Kidney (tissue), 13 donors: ENCODE measurements at regions not wholly inside any gene's neighbourhood (a gene's known extent, or its start where the extent isn't known, plus 50 kb on each side); places are given as distances from the start of the nearest gene placed in this dataset.

ENCODE experiments used
- DNase-seq, 5 donors: peaks; one replicate each; pipeline ENCODE4 v3.0.0-alpha.2; 2013 to 2020
- FAIRE-seq: peaks from 2 replicates; lab custom pipeline; 2012; peaks lifted over from hg19 to GRCh38; lab: Jason Lieb, UNC
- H3K27ac ChIP-seq, 2 donors: one replicate each; pipeline ENCODE4 v1.7.0; 2013; ENCODE audit warnings: low read depth in 2 of 2, low read length in 2 of 2, inconsistent platforms in 1 of 2
- H3K27me3 ChIP-seq: one replicate; pipeline ENCODE4 v1.7.1; 2013; ENCODE audit warnings: low read length, inconsistent platforms; ENCODE audit not compliant: control insufficient read depth, insufficient read depth
- H3K36me3 ChIP-seq, 3 donors: one replicate each; pipeline versions ENCODE4 v1.7.0 to v1.7.1; 2013; ENCODE audit warnings: low read length in 3 of 3, control low read depth in 1 of 3, inconsistent platforms in 1 of 3; ENCODE audit not compliant: insufficient read depth in 3 of 3, control insufficient read depth in 2 of 3
- H3K4me1 ChIP-seq, 3 donors: one replicate each; pipeline versions ENCODE4 v1.7.0 to v1.7.1; 2013; ENCODE audit warnings: low read length in 3 of 3, inconsistent platforms in 1 of 3, low read depth in 1 of 3; ENCODE audit not compliant: control insufficient read depth in 2 of 3, insufficient read depth in 2 of 3
- H3K4me3 ChIP-seq, 3 donors: one replicate each; pipeline versions ENCODE4 v1.7.0 to v1.8.1; 2013; ENCODE audit warnings: low read length in 3 of 3, control low read depth in 1 of 3, inconsistent platforms in 1 of 3
- H3K9ac ChIP-seq, 3 donors: one replicate each; pipeline versions ENCODE4 v1.7.0 to v1.7.1; 2013; ENCODE audit warnings: low read length in 3 of 3, control low read depth in 1 of 3, inconsistent platforms in 1 of 3
- H3K9me3 ChIP-seq, 3 donors: one replicate each; pipeline versions ENCODE4 v1.7.0 to v1.7.1; 2013; ENCODE audit warnings: low read length in 3 of 3, control low read depth in 1 of 3, inconsistent platforms in 1 of 3; ENCODE audit not compliant: control insufficient read depth in 2 of 3, insufficient read depth in 1 of 3
- intact Hi-C: fragments of 100-400 bp; cut with DNase I; formaldehyde crosslinking; loops from one replicate; pipeline ENCODE4 v1.11.1; 2022
- TF ChIP-seq, protein P1 (sequence below): IDR thresholded peaks from 3 replicates; pipeline ENCODE4 v1.5.1; 2012; ENCODE audit warnings: mild to moderate bottlenecking, moderate library complexity, borderline replicate concordance; ENCODE audit not compliant: insufficient read depth; ENCODE audit errors: extremely low read depth
- donor health status: control.
- donor health status: control.
- donor health status: control.
- donor health status: control.
- donor health status: control.
- donor health status: DM: yes; HTN: yes; CAD: no.
- donor health status: Normal renal cell carcinoma (clear cell type).

DNA sequence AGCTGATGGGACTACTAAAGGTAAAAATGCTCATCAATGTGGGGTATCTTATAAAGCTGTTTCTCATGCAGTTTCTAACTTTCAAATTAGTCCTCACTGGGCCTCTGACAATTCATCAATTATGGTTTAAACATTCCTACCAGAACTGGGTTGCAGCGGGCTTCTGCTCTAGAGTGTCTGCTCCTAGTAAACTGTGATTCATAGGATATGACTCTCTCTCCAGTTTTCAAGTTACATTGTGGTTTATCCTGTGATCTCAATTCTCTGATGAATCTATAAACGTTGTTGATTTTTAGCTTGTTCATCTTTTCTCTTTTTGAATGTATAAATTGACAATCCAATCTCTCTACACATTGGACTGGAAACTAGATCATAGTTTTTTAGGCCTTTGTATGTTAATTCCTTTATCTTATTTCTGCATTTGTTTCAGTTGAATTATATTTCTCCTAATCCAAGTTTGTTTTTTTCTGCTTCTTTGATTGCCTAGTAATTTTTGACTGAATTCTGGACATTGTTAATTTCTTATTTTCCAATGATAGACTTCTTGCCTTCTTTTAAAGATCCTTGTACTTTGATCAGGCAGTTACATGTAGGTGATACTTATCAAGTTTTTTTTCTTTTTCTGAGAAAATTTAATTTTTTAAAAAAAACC, 822.6 kb downstream of the TLE1 start:
- Histone ChIP-seq H3K27ac (no peak overlapping the region), H3K9me3 (peaks cover 0 to 2% (median 0%) of the 10 kb centered on the region in 3 donors), H3K4me1 (no peaks in the 10 kb centered on the region), H3K36me3 (no peaks in the 10 kb centered on the region), H3K4me3 (no peak overlapping the region), H3K9ac (no peak overlapping the region), H3K27me3 (no peaks in the 10 kb centered on the region)
- TF ChIP-seq, protein P1, sequence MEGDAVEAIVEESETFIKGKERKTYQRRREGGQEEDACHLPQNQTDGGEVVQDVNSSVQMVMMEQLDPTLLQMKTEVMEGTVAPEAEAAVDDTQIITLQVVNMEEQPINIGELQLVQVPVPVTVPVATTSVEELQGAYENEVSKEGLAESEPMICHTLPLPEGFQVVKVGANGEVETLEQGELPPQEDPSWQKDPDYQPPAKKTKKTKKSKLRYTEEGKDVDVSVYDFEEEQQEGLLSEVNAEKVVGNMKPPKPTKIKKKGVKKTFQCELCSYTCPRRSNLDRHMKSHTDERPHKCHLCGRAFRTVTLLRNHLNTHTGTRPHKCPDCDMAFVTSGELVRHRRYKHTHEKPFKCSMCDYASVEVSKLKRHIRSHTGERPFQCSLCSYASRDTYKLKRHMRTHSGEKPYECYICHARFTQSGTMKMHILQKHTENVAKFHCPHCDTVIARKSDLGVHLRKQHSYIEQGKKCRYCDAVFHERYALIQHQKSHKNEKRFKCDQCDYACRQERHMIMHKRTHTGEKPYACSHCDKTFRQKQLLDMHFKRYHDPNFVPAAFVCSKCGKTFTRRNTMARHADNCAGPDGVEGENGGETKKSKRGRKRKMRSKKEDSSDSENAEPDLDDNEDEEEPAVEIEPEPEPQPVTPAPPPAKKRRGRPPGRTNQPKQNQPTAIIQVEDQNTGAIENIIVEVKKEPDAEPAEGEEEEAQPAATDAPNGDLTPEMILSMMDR = no peak
- FAIRE-seq = no peak
- intact Hi-C loops = no loop called here
- no peak for DNase-seq

DNA sequence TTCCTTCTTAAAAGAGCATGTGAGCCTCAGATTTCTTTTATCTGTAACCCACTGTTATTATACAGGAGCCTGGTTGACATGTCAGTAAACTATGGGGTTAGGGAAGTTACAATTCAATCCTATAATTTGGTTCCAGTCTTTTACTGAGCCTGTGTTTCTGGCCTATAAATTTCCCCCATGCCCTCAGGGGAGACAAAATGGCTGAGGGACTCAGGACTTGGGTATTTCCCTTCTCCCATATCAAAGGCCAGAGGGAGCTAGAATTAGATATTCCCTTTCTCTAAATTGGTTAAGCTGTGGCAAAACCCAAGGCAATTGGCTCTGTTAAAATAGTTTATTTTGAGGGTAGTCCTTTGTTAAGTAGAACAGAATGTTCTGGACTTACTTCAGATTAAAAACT, 823.2 kb downstream of the TLE1 start:
- intact Hi-C loops = no loop called here
- TF ChIP-seq, protein P1 = no peak
- Histone ChIP-seq H3K27me3 (no peaks in the 10 kb centered on the region), H3K27ac (no peak overlapping the region), H3K4me3 (no peak overlapping the region), H3K36me3 (no peaks in the 10 kb centered on the region), H3K9me3 (peaks cover 0 to 2% (median 0%) of the 10 kb centered on the region in 3 donors), H3K4me1 (no peaks in the 10 kb centered on the region), H3K9ac (no peak overlapping the region)
- FAIRE-seq = no peak
- no peak for DNase-seq

DNA sequence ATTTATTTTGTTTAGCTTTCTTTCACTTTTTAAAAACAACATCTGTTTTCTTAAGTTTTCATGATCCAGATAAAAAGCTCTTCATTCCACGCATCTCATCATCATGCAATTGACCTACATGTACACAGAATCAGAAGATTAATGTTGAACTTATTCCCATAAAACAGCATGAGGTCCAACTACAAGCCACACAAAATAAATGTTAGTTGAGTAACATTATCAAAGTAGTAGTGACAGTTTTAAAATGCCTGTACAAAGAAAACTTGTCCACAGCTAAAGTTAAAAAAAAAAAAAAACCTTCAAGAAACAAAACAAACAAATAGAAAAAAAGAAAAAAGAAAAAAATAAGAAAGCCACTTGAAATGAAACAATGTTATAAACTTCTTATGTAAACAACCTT, 846.3 kb downstream of the TLE1 start:
- DNase-seq = peak in 2 of 5 donors; percentile 43 to 69
- FAIRE-seq = peak; percentile 77
- TF ChIP-seq, protein P1 = no peak
- Histone ChIP-seq H3K9ac (no peak overlapping the region), H3K9me3 (no peaks in the 10 kb centered on the region), H3K36me3 (no peaks in the 10 kb centered on the region), H3K27me3 (no peaks in the 10 kb centered on the region), H3K4me3 (no peak overlapping the region), H3K27ac (no peak overlapping the region), H3K4me1 (no peaks in the 10 kb centered on the region)
- intact Hi-C loops = no loop called here

DNA sequence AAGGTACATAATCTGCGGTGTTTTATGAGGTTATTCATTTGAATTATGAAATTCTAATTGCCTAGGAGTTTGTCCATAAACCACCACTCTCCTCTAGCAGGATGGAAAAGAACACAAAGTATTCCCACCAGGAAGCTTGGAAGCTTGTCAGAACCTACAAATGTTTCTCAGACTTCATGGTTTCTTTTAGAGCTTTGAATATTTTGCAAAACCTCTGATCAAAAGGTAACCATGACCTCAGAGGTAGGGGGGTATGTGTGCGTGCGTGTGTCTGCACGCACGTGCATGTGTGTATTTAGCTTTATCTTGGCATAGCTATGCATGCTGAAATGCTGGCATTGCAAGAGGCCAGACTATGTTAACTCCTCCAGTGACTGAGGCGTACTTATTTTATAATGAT, 847.0 kb downstream of the TLE1 start:
- no peaks in the 10 kb centered on the region for H3K27me3 ChIP-seq
- TF ChIP-seq, protein P1 = no peak
- intact Hi-C loops = no loop called here
- H3K9me3 ChIP-seq = no peaks in the 10 kb centered on the region
- DNase-seq (peak in 2 of 5 donors; percentile 19 to 43), FAIRE-seq (no peak)
- H3K4me1 ChIP-seq = no peaks in the 10 kb centered on the region
- no peak overlapping the region for H3K27ac ChIP-seq
- H3K9ac ChIP-seq = no peak overlapping the region
- H3K36me3 ChIP-seq = no peaks in the 10 kb centered on the region
- no peak overlapping the region for H3K4me3 ChIP-seq
